C4-2B (cell line): ENCODE measurements at regions not wholly inside any gene's neighbourhood (a gene's known extent, or its start where the extent isn't known, plus 50 kb on each side); places are given as distances from the start of the nearest gene placed in this dataset.

Experiments
- H3K27ac ChIP-seq: fragments of 450-650 bp; 2 replicates; pipeline ENCODE4 v1.5.1; 2017
- ZFX ChIP-seq: fragments of 450-650 bp; IDR thresholded peaks from 2 replicates; pipeline ENCODE4 v1.6.1; 2017
- TF ChIP-seq, protein P1 (sequence below): fragments of 450-650 bp; conservative IDR thresholded peaks from 2 replicates; pipeline ENCODE4 v1.5.1; 2017; ENCODE audit warnings: mild to moderate bottlenecking

DNA sequence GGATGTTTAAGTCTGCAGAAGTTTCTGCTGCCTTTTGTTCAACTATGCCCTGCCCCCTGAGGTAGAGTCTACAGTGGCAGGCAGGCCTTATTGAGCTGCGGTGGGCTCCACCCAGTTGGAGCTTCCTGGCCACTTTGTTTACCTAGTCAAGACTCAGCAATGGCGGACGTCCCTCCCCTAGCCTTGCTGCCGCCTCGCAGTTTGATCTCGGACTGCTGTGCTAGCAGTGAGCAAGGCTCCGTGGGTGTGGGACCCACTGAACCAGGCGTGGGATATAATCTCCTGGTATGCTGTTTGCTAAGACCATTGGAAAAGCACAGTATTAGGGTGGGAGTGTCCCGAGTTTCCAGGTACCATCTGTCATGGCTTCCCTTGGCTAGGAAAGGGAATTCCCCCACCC is 79.4 kb upstream of the RPS6KA6 start:
- H3K27ac ChIP-seq = peak overlapping the region; percentile 84

- no peak overlapping the region for H3K27ac ChIP-seq
- no peak for TF ChIP-seq ZFX
- TF ChIP-seq, protein P1, sequence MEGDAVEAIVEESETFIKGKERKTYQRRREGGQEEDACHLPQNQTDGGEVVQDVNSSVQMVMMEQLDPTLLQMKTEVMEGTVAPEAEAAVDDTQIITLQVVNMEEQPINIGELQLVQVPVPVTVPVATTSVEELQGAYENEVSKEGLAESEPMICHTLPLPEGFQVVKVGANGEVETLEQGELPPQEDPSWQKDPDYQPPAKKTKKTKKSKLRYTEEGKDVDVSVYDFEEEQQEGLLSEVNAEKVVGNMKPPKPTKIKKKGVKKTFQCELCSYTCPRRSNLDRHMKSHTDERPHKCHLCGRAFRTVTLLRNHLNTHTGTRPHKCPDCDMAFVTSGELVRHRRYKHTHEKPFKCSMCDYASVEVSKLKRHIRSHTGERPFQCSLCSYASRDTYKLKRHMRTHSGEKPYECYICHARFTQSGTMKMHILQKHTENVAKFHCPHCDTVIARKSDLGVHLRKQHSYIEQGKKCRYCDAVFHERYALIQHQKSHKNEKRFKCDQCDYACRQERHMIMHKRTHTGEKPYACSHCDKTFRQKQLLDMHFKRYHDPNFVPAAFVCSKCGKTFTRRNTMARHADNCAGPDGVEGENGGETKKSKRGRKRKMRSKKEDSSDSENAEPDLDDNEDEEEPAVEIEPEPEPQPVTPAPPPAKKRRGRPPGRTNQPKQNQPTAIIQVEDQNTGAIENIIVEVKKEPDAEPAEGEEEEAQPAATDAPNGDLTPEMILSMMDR = no peak
Measured at GRCh38 chrX:84259868-84260267, 71.9 kb upstream of the RPS6KA6 start.

GRCh38 chrX:84258708-84259107 is 70.7 kb upstream of the RPS6KA6 start:
- no peak for TF ChIP-seq ZFX
- TF ChIP-seq, protein P1 = no peak
- no peak overlapping the region for H3K27ac ChIP-seq

GRCh38 chrX:84248226-84248625 is 60.2 kb upstream of the RPS6KA6 start:
- H3K27ac ChIP-seq = no peak overlapping the region
- TF ChIP-seq, protein P1 = no peak
- no peak for TF ChIP-seq ZFX

DNA sequence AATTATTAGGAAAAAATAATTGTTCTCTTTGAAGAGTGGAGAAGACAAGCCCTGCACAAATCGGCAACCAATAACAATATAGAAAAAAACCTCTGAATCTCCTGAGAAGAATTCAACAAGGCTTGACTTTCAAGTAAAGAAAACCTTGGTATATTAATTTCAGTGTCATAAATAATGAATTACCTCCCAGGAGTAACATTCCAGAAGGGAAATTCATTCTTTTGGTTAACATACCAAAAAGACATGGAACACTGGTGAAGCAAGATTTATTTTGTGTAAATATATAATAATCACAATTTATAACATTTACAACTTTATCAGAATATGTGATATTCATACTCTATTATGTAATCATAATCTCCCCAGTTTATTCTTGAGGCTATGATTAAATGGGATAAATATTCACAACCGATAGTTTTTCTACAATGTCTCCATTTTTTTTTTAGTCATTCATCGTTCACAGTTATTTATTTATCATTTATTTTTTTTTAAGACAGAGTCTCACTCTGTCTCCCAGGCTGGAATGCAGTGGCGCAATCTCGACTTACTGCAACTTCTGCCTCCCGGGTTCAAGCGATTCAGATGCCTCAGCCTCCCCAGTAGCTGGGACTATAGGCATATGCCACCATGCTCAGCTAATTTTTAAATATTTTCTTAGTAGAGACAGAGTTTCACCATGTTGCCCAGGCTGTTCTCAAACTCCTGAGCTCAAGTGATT is 53.0 kb upstream of the RPS6KA6 start:
- H3K27ac ChIP-seq = no peak overlapping the region
- TF ChIP-seq, protein P1 = no peak
- no peak for TF ChIP-seq ZFX
